SK-N-SH (cell line): ENCODE measurements at regions not wholly inside any gene's neighbourhood (a gene's known extent, or its start where the extent isn't known, plus 50 kb on each side); places are given as distances from the start of the nearest gene placed in this dataset.

Experiments
- CTCF ChIA-PET: fragments of 300-600, 350-600 bp; formaldehyde crosslinking; extraction: SDS; loops from one replicate; lab custom pipeline; 2021; lab: Yijun Ruan, JAX
- POLR2A ChIA-PET: fragments of 350-600 bp; sonication (Branson Sonifier 250); formaldehyde crosslinking; extraction: SDS; loops from one replicate; lab custom pipeline; 2020; ENCODE audit warnings: antibody characterized with exemption, inconsistent platforms; lab: Yijun Ruan, JAX
- DNase-seq: peaks from one replicate; pipeline ENCODE4 v3.0.0; 2012
- H2AFZ ChIP-seq: fragments of 200-600 bp; sonication (generic); 2 replicates; pipeline ENCODE4 v1.8.1; 2016; ENCODE audit warnings: antibody characterized with exemption, mild to moderate bottlenecking, low read depth
- H3F3A ChIP-seq: fragments of 200-600 bp; sonication (generic); replicated peaks from 2 replicates; pipeline ENCODE3; 2016; ENCODE audit warnings: antibody characterized with exemption, mild to moderate bottlenecking; ENCODE audit not compliant: insufficient read depth
- H3K27ac ChIP-seq, 2 experiments: fragments of 200-500 bp in 1 of 2; fragments of 200-600 bp in 1 of 2; sonication (Bioruptor generic) in 1 of 2; sonication (generic), shearing (Covaris generic) in 1 of 2; 2 replicates each; pipeline versions ENCODE4 v1.5.1 to v1.6.1; 2014 to 2016; ENCODE audit warnings: low read depth in 2 of 2, inconsistent platforms in 1 of 2, low read length in 1 of 2, mild to moderate bottlenecking in 1 of 2, mixed read lengths in 1 of 2
- H3K27me3 ChIP-seq: fragments of 200-600 bp; sonication (generic), shearing (Covaris generic); 2 replicates; pipeline ENCODE4 v1.6.1; 2016; ENCODE audit warnings: mixed run types; ENCODE audit not compliant: insufficient read depth
- H3K36me3 ChIP-seq, 2 experiments: fragments of 200-500 bp in 1 of 2; fragments of 200-600 bp in 1 of 2; sonication (Bioruptor generic) in 1 of 2; sonication (generic) in 1 of 2; replicated peaks in 1 of 2; 2 replicates each; pipeline versions ENCODE3 to v1.5.1; 2014 to 2016; ENCODE audit warnings: low read length in 1 of 2, mild to moderate bottlenecking in 1 of 2; ENCODE audit not compliant: insufficient read depth in 2 of 2, control insufficient read depth in 1 of 2
- H3K4me1 ChIP-seq, 2 experiments: fragments of 200-500 bp in 1 of 2; fragments of 200-600 bp in 1 of 2; sonication (Bioruptor generic) in 1 of 2; sonication (generic), shearing (Covaris generic) in 1 of 2; 2 replicates each; pipeline versions ENCODE4 v1.5.1 to v1.6.1; 2014 to 2016; ENCODE audit warnings: low read depth in 1 of 2, low read length in 1 of 2, mixed run types in 1 of 2; ENCODE audit not compliant: insufficient read depth in 2 of 2, control insufficient read depth in 1 of 2
- H3K4me2 ChIP-seq: fragments of 200-600 bp; sonication (generic), shearing (Covaris generic); 2 replicates; pipeline ENCODE4 v1.6.1; 2017; ENCODE audit warnings: mixed run types
- H3K4me3 ChIP-seq, 2 experiments: fragments of 200-500 bp in 1 of 2; fragments of 200-600 bp in 1 of 2; sonication (Bioruptor generic) in 1 of 2; sonication (generic), shearing (Covaris generic) in 1 of 2; 2 replicates each; pipeline versions ENCODE4 v1.5.1 to v1.8.1; 2014 to 2016; ENCODE audit warnings: low read depth in 2 of 2, inconsistent platforms in 1 of 2, low read length in 1 of 2, mild to moderate bottlenecking in 1 of 2, mixed read lengths in 1 of 2, moderate library complexity in 1 of 2
- H3K79me2 ChIP-seq: fragments of 200-600 bp; sonication (generic); 2 replicates; pipeline ENCODE4 v1.8.1; 2017; ENCODE audit warnings: mild to moderate bottlenecking; ENCODE audit not compliant: insufficient read depth
- H3K9ac ChIP-seq: fragments of 200-600 bp; sonication (generic); 2 replicates; pipeline ENCODE4 v1.6.1; 2017; ENCODE audit warnings: mixed run types
- H3K9me2 ChIP-seq: fragments of 200-600 bp; sonication (generic); 2 replicates; pipeline ENCODE4 v1.6.1; 2017; ENCODE audit warnings: mixed run types
- H3K9me3 ChIP-seq: fragments of 200-600 bp; sonication (generic); 2 replicates; pipeline ENCODE4 v1.6.1; 2017; ENCODE audit warnings: mixed run types, mild to moderate bottlenecking, moderate library complexity
- H4K20me1 ChIP-seq: fragments of 200-600 bp; sonication (generic); 2 replicates; pipeline ENCODE4 v1.6.1; 2017; ENCODE audit warnings: mild to moderate bottlenecking, mixed run types; ENCODE audit not compliant: insufficient read depth
- CHD2 ChIP-seq: fragments of 150-350 bp; IDR thresholded peaks from 2 replicates; pipeline ENCODE4 v1.6.1; 2018; ENCODE audit warnings: low read length; ENCODE audit not compliant: partially characterized antibody
- ELF1 ChIP-seq: IDR thresholded peaks from 2 replicates; pipeline ENCODE4 v1.4.0; 2012
- EP300 ChIP-seq, 2 experiments: IDR thresholded peaks; 2 replicates each; pipeline versions ENCODE4 v1.4.0 to v1.6.1; 2012; ENCODE audit warnings: borderline replicate concordance in 1 of 2, low read depth in 1 of 2, low read length in 1 of 2
- EZH2phosphoT487 ChIP-seq: fragments of 200-600 bp; sonication (generic); IDR thresholded peaks from 2 replicates; pipeline ENCODE4 v1.6.1; 2017; ENCODE audit warnings: low read depth, mixed run types, mild to moderate bottlenecking, antibody characterized with exemption, moderate library complexity, borderline replicate concordance
- FOXM1 ChIP-seq: IDR thresholded peaks from 2 replicates; pipeline ENCODE4 v1.4.0; 2012; ENCODE audit warnings: low read depth, mild to moderate bottlenecking
- JUND ChIP-seq: IDR thresholded peaks from 2 replicates; pipeline ENCODE4 v1.4.0; 2012
- MAX ChIP-seq: IDR thresholded peaks from 2 replicates; pipeline ENCODE4 v1.4.0; 2012; ENCODE audit warnings: low read depth
- NRF1 ChIP-seq: IDR thresholded peaks from 2 replicates; pipeline ENCODE4 v1.6.1; 2012; ENCODE audit warnings: low read depth, mild to moderate bottlenecking, low read length
- POLR2AphosphoS5 ChIP-seq: IDR thresholded peaks from 2 replicates; pipeline ENCODE4 v1.6.1; 2012; ENCODE audit warnings: low read depth, low read length
- REST ChIP-seq: IDR thresholded peaks from 2 replicates; pipeline ENCODE4 v1.6.1; 2012; ENCODE audit warnings: mild to moderate bottlenecking, low read depth, low read length, moderate library complexity
- RXRA ChIP-seq: IDR thresholded peaks from 2 replicates; pipeline ENCODE4 v1.4.0; 2012; ENCODE audit warnings: low read depth, mild to moderate bottlenecking, borderline replicate concordance
- SIN3A ChIP-seq: IDR thresholded peaks from 2 replicates; pipeline ENCODE4 v1.6.1; 2012; ENCODE audit warnings: low read depth, mild to moderate bottlenecking, low read length, moderate library complexity, borderline replicate concordance
- TAF1 ChIP-seq: IDR thresholded peaks from 2 replicates; pipeline ENCODE4 v1.6.1; 2012; ENCODE audit warnings: low read depth, mild to moderate bottlenecking, low read length, moderate library complexity, borderline replicate concordance
- TCF12 ChIP-seq: IDR thresholded peaks from 2 replicates; pipeline ENCODE4 v1.4.0; 2012
- TEAD4 ChIP-seq: IDR thresholded peaks from 2 replicates; pipeline ENCODE4 v1.4.0; 2012; ENCODE audit warnings: mild to moderate bottlenecking, borderline replicate concordance; ENCODE audit not compliant: insufficient read depth
- USF1 ChIP-seq: IDR thresholded peaks from 2 replicates; pipeline ENCODE4 v1.4.0; 2012; ENCODE audit warnings: low read depth, borderline replicate concordance
- USF2 ChIP-seq: fragments of 150-350 bp; IDR thresholded peaks from 2 replicates; pipeline ENCODE4 v1.6.1; 2017; ENCODE audit warnings: antibody characterized with exemption, low read length, low read depth, borderline replicate concordance
- YY1 ChIP-seq: IDR thresholded peaks from 2 replicates; pipeline ENCODE4 v1.4.0; 2012; ENCODE audit warnings: low read depth, mild to moderate bottlenecking
- ZBTB33 ChIP-seq: IDR thresholded peaks from 2 replicates; pipeline ENCODE4 v1.4.0; 2012; ENCODE audit warnings: low read depth, borderline replicate concordance
- WGBS: methylation state at CpG from one replicate; pipeline ENCODE4 v1.1.6; 2017; ENCODE audit warnings: low lambda C conversion rate; 5-methylcytosine and 5-hydroxymethylcytosine counted together

GRCh38 chr22:48836673-48837340, 990.9 kb downstream of the BRD1 start:
- ChIA-PET CTCF (no interaction called here), POLR2A (no interaction called here)
- H3K27me3 ChIP-seq = no peaks in the 10 kb centered on the region
- 44% methylated on average over 16 of the region's 19 CpGs for WGBS
- peaks cover 4% of the 10 kb centered on the region for H3F3A ChIP-seq
- no peak overlapping the region for H3K4me3 ChIP-seq
- no peaks in the 10 kb centered on the region for H4K20me1 ChIP-seq
- H2AFZ ChIP-seq = no peak overlapping the region
- no peaks in the 10 kb centered on the region for H3K79me2 ChIP-seq
- no peak for DNase-seq
- H3K36me3 ChIP-seq = no peaks in the 10 kb centered on the region
- no peaks in the 10 kb centered on the region for H3K9me2 ChIP-seq
- H3K4me2 ChIP-seq = no peak overlapping the region
- H3K9ac ChIP-seq = no peak overlapping the region
- no peak for TF ChIP-seq EP300 (IDR thresholded peaks at IDR 0.05; ENCODE audit: borderline replicate concordance in 1 of 2, low read depth in 1 of 2, low read length in 1 of 2)
- no peak for TF ChIP-seq SIN3A
- TF ChIP-seq USF2 = no peak
- no peak for TF ChIP-seq TAF1
- no peak for TF ChIP-seq TEAD4
- TF ChIP-seq JUND = no peak
- TF ChIP-seq TCF12 = no peak
- no peak for TF ChIP-seq USF1
- no peak for TF ChIP-seq CHD2
- no peak for TF ChIP-seq YY1
- no peak for TF ChIP-seq MAX
- H3K4me1 ChIP-seq = no peaks in the 10 kb centered on the region
- no peak overlapping the region for H3K27ac ChIP-seq
- no peaks in the 10 kb centered on the region for H3K9me3 ChIP-seq

GRCh38 chr22:48835857-48836672, 991.6 kb downstream of the BRD1 start:
- POLR2A ChIA-PET = no interaction called here

More at GRCh38 chr22:48835857-48836672, 991.6 kb downstream of the BRD1 start:
- 50% methylated on average over 21 of the region's 33 CpGs for WGBS
- Histone ChIP-seq H3K27ac (no peak overlapping the region), H3K9ac (no peak overlapping the region), H2AFZ (no peak overlapping the region), H3K4me3 (no peak overlapping the region), H3K4me1 (no peaks in the 10 kb centered on the region), H3K9me3 (no peaks in the 10 kb centered on the region), H3K9me2 (no peaks in the 10 kb centered on the region), H3K4me2 (no peak overlapping the region), H3K36me3 (no peaks in the 10 kb centered on the region), H3K27me3 (no peaks in the 10 kb centered on the region), H4K20me1 (no peaks in the 10 kb centered on the region), H3K79me2 (no peaks in the 10 kb centered on the region), H3F3A (peaks cover 4% of the 10 kb centered on the region)
- CTCF ChIA-PET = no interaction called here
- no peak for DNase-seq
- TF ChIP-seq REST (no peak), POLR2AphosphoS5 (no peak), FOXM1 (no peak), ELF1 (no peak), ZBTB33 (no peak), RXRA (no peak), EZH2phosphoT487 (no peak), NRF1 (no peak)
